Vagina (tissue), 2 donors: ENCODE measurements at regions not wholly inside any gene's neighbourhood (a gene's known extent, or its start where the extent isn't known, plus 50 kb on each side); places are given as distances from the start of the nearest gene placed in this dataset.

Experiments used
- POLR2A ChIP-seq, 2 donors: fragments of 450-650 bp; IDR thresholded peaks; one replicate each; pipeline ENCODE4 v1.6.1; 2017; ENCODE audit warnings: antibody characterized with exemption in 2 of 2, mild to moderate bottlenecking in 2 of 2, moderate library complexity in 2 of 2
- POLR2AphosphoS5 ChIP-seq, 2 donors: sonication (generic); formaldehyde crosslinking; IDR thresholded peaks; one replicate each; pipeline ENCODE4 v1.9.0; 2017; ENCODE audit warnings: antibody characterized with exemption in 2 of 2, mild to moderate bottlenecking in 2 of 2, low read depth in 1 of 2; ENCODE audit not compliant: insufficient read depth in 1 of 2
- TF ChIP-seq, protein P1 (sequence below), 3 experiments: fragments of 450-650 bp in 2 of 3; fragments of 200-600 bp in 1 of 3; sonication (generic) in 1 of 3; IDR thresholded peaks; one replicate each; pipeline ENCODE4 v1.5.1; 2017 to 2019; ENCODE audit warnings: antibody characterized with exemption in 3 of 3, mild to moderate bottlenecking in 2 of 3, moderate library complexity in 2 of 3

DNA sequence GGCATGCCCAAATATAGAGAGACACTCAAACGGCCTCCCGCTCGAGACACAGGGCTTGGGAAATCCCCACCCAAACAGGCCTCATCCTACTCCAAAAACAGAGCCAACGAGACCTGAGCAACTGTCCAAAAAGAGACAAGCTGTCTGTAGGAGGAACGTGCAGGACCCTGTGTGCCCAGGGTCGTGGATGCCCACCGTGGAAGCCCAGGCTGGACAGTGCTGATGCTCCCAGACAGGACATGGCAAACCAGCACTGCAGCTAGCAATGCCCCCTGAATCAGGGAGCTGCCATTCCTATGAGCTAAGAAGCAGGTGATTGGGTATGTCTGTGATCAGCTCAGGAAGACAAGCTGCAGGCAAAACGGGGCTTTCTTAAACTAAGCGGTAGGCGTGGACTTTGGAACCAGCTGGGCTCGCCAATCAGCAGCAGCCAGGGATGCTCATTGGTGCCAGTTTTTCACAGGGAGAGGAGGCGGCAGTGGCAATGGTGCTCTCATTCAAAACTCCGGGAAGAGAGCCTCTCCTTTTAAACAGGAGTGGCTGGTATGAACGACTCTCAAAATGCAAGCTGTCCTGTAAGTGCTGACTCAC is 113.1 kb upstream of the IRX2 start:
- TF ChIP-seq POLR2A (IDR thresholded peaks at IDR 0.05) (no peak), POLR2AphosphoS5 (IDR thresholded peaks at IDR 0.05; ENCODE audit: insufficient read depth in 1 of 2, low read depth in 1 of 2) (no peak)
- TF ChIP-seq, protein P1, sequence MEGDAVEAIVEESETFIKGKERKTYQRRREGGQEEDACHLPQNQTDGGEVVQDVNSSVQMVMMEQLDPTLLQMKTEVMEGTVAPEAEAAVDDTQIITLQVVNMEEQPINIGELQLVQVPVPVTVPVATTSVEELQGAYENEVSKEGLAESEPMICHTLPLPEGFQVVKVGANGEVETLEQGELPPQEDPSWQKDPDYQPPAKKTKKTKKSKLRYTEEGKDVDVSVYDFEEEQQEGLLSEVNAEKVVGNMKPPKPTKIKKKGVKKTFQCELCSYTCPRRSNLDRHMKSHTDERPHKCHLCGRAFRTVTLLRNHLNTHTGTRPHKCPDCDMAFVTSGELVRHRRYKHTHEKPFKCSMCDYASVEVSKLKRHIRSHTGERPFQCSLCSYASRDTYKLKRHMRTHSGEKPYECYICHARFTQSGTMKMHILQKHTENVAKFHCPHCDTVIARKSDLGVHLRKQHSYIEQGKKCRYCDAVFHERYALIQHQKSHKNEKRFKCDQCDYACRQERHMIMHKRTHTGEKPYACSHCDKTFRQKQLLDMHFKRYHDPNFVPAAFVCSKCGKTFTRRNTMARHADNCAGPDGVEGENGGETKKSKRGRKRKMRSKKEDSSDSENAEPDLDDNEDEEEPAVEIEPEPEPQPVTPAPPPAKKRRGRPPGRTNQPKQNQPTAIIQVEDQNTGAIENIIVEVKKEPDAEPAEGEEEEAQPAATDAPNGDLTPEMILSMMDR (IDR thresholded peaks at IDR 0.05) = no peak
